Loucy (cell line): ENCODE measurements at regions not wholly inside any gene's neighbourhood (a gene's known extent, or its start where the extent isn't known, plus 50 kb on each side); places are given as distances from the start of the nearest gene placed in this dataset.

ENCODE experiments used
- H2AFZ ChIP-seq: fragments of 200-600 bp; sonication (generic); 2 replicates; pipeline ENCODE4 v1.6.0; 2016; ENCODE audit warnings: antibody characterized with exemption, mild to moderate bottlenecking, low read length, moderate library complexity
- H3F3A ChIP-seq: fragments of 200-600 bp; 2 replicates; pipeline ENCODE4 v1.6.0; 2016; ENCODE audit warnings: antibody characterized with exemption, low read depth, mild to moderate bottlenecking
- H3K27me3 ChIP-seq: fragments of 200-600 bp; sonication (generic); 2 replicates; pipeline ENCODE4 v1.6.1; 2014; ENCODE audit warnings: low read length, mild to moderate bottlenecking; ENCODE audit not compliant: insufficient read depth, poor library complexity, severe bottlenecking
- H3K36me3 ChIP-seq: fragments of 200-600 bp; sonication (generic); 2 replicates; pipeline ENCODE4 v1.6.1; 2016; ENCODE audit warnings: low read length; ENCODE audit not compliant: insufficient read depth
- H3K4me1 ChIP-seq: fragments of 200-600 bp; sonication (generic); 2 replicates; pipeline ENCODE4 v1.5.1; 2014; ENCODE audit warnings: low read length, mild to moderate bottlenecking; ENCODE audit not compliant: insufficient read depth, poor library complexity, severe bottlenecking
- H3K4me2 ChIP-seq: fragments of 200-600 bp; sonication (generic); 2 replicates; pipeline ENCODE4 v1.6.0; 2014; ENCODE audit warnings: antibody characterized with exemption, low read length, low read depth, mild to moderate bottlenecking; ENCODE audit not compliant: poor library complexity, severe bottlenecking
- H3K4me3 ChIP-seq: fragments of 200-600 bp; sonication (generic); 2 replicates; pipeline ENCODE4 v1.5.1; 2014; ENCODE audit warnings: low read length, mild to moderate bottlenecking, mixed read lengths; ENCODE audit not compliant: poor library complexity, severe bottlenecking
- H3K79me2 ChIP-seq: fragments of 200-600 bp; sonication (generic); 2 replicates; pipeline ENCODE4 v1.6.1; 2014; ENCODE audit warnings: low read length; ENCODE audit not compliant: insufficient read depth
- H3K9ac ChIP-seq: fragments of 200-600 bp; sonication (generic); 2 replicates; pipeline ENCODE4 v1.6.0; 2014; ENCODE audit warnings: mild to moderate bottlenecking, low read depth, low read length, moderate library complexity; ENCODE audit not compliant: poor library complexity, severe bottlenecking
- H3K9me2 ChIP-seq: fragments of 200-600 bp; sonication (generic); replicated peaks from 2 replicates; pipeline ENCODE4 v1.6.1; 2016; ENCODE audit warnings: low read depth, low read length, mixed read lengths
- H3K9me3 ChIP-seq: fragments of 200-600 bp; sonication (generic); 2 replicates; pipeline ENCODE4 v1.6.1; 2014; ENCODE audit warnings: mild to moderate bottlenecking, antibody characterized with exemption, low read length, low read depth; ENCODE audit not compliant: insufficient read depth
- H4K20me1 ChIP-seq: fragments of 200-600 bp; sonication (generic); 2 replicates; pipeline ENCODE4 v1.6.0; 2014; ENCODE audit warnings: antibody characterized with exemption, low read length, mild to moderate bottlenecking; ENCODE audit not compliant: insufficient read depth, poor library complexity, severe bottlenecking
- EZH2phosphoT487 ChIP-seq: fragments of 200-600 bp; IDR thresholded peaks from 2 replicates; pipeline ENCODE4 v1.6.1; 2018; ENCODE audit warnings: antibody characterized with exemption, mild to moderate bottlenecking, moderate library complexity, borderline replicate concordance
- TF ChIP-seq, protein P1 (sequence below): fragments of 200-600 bp; sonication (generic); conservative IDR thresholded peaks from 2 replicates; pipeline ENCODE4 v1.5.1; 2014; ENCODE audit warnings: mild to moderate bottlenecking, antibody characterized with exemption, low read length

GRCh38 chrX:68895341-68895755 lies 66.5 kb downstream of the EFNB1 start:
- no peaks in the 10 kb centered on the region for H3K79me2 ChIP-seq
- H3K36me3 ChIP-seq = no peaks in the 10 kb centered on the region
- no peaks in the 10 kb centered on the region for H3F3A ChIP-seq
- no peaks in the 10 kb centered on the region for H3K9me2 ChIP-seq
- H3K4me3 ChIP-seq = no peak overlapping the region
- no peak overlapping the region for H3K4me2 ChIP-seq
- H3K9ac ChIP-seq = no peak overlapping the region
- no peak overlapping the region for H2AFZ ChIP-seq
- H3K9me3 ChIP-seq = no peaks in the 10 kb centered on the region
- H3K27me3 ChIP-seq = no peaks in the 10 kb centered on the region
- no peaks in the 10 kb centered on the region for H3K4me1 ChIP-seq
- TF ChIP-seq, protein P1, sequence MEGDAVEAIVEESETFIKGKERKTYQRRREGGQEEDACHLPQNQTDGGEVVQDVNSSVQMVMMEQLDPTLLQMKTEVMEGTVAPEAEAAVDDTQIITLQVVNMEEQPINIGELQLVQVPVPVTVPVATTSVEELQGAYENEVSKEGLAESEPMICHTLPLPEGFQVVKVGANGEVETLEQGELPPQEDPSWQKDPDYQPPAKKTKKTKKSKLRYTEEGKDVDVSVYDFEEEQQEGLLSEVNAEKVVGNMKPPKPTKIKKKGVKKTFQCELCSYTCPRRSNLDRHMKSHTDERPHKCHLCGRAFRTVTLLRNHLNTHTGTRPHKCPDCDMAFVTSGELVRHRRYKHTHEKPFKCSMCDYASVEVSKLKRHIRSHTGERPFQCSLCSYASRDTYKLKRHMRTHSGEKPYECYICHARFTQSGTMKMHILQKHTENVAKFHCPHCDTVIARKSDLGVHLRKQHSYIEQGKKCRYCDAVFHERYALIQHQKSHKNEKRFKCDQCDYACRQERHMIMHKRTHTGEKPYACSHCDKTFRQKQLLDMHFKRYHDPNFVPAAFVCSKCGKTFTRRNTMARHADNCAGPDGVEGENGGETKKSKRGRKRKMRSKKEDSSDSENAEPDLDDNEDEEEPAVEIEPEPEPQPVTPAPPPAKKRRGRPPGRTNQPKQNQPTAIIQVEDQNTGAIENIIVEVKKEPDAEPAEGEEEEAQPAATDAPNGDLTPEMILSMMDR = no peak
- TF ChIP-seq EZH2phosphoT487 = no peak
- no peaks in the 10 kb centered on the region for H4K20me1 ChIP-seq

DNA sequence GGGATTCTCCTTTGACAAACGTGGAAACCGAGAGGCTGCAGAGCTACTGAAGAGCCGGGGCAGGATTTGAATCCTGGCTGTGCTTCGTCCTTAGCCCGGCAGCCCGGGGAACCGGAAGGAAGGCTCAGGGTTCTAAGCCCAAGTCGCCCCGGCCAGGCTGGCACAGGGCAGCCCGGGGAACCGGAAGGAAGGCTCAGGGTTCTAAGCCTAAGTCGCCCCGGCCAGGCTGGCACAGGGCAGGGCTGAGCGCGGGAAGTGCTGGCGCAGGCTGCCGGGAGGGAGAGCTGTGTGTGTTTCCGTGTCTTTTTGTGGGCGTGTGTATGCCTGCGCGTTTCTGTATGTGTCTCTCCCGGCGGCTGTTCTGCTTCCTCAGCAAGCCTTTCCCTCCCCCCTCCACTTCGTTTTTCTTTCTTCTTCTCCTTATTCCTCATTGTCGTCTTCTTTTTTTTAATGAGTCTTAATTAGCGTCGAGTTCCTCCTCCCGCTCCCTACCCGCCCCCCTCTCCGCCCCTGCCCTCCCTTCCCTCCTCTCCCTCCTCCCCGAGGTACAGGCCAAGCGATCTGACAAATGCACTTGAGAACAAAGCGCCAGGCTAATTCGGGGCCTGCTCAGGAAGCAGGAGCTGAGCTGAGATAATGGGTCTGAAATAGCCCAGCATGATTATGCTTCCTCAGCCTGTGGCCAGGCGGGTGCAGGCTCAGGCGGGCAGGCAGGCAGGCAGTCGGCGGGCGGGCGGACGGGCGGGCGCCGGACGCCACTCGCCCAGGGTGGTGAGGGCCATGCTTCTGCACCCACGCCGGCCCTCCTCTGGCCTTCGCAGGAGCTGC lies 65.9 kb downstream of the EFNB1 start:
- H3F3A ChIP-seq = no peaks in the 10 kb centered on the region
- no peaks in the 10 kb centered on the region for H3K9me3 ChIP-seq
- no peaks in the 10 kb centered on the region for H3K9me2 ChIP-seq
- H3K4me1 ChIP-seq = no peaks in the 10 kb centered on the region
- no peaks in the 10 kb centered on the region for H4K20me1 ChIP-seq
- H2AFZ ChIP-seq = no peak overlapping the region
- no peaks in the 10 kb centered on the region for H3K27me3 ChIP-seq
- TF ChIP-seq, protein P1 = no peak
- no peak for TF ChIP-seq EZH2phosphoT487
- no peaks in the 10 kb centered on the region for H3K36me3 ChIP-seq
- no peaks in the 10 kb centered on the region for H3K79me2 ChIP-seq
- H3K4me2 ChIP-seq = no peak overlapping the region
- no peak overlapping the region for H3K4me3 ChIP-seq
- H3K9ac ChIP-seq = no peak overlapping the region

DNA sequence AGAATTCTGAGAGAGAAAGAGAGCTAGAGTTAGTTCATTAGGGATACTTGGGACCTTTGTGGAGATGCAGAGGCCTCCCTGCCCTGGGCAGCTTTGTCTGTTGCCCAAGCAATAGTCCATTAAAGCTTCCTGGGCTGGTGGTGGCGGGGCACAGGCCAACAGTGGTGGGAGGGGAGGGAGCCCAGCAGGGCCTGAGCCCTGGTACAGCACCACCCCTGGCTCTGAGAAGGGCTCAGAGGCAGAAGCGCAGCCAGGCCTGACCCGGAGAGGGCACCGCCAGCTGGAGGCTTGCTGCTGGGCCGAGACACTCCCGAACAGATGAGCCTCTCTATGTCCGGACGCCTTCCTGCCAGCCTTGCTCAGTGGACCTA lies 65.3 kb downstream of the EFNB1 start:
- no peak for TF ChIP-seq EZH2phosphoT487
- TF ChIP-seq, protein P1 = no peak
- Histone ChIP-seq H3K27me3 (no peaks in the 10 kb centered on the region), H3K9me2 (no peaks in the 10 kb centered on the region), H2AFZ (no peak overlapping the region), H4K20me1 (no peaks in the 10 kb centered on the region), H3K4me1 (no peaks in the 10 kb centered on the region), H3K79me2 (no peaks in the 10 kb centered on the region), H3K4me2 (no peak overlapping the region), H3K9ac (no peak overlapping the region), H3F3A (no peaks in the 10 kb centered on the region), H3K4me3 (no peak overlapping the region), H3K36me3 (no peaks in the 10 kb centered on the region), H3K9me3 (no peaks in the 10 kb centered on the region)
